Right renal pelvis (tissue), 4 donors: ENCODE measurements at regions not wholly inside any gene's neighbourhood (a gene's known extent, or its start where the extent isn't known, plus 50 kb on each side); places are given as distances from the start of the nearest gene placed in this dataset.
A peak's percentile ranks its signal among the peaks of the same experiment; 100 is the strongest.
"Not testable (repeated sequence)": the region's sequence is repeated elsewhere in the genome, so short reads cannot be mapped to it uniquely, and the experiment has no call there.

ENCODE experiments used
- DNase-seq, 4 donors: peaks; one replicate each; pipeline ENCODE4 v3.0.0-alpha.2; 2013; ENCODE audit warnings: low read depth in 4 of 4, low spot score in 3 of 4, missing footprints in 1 of 4

DNA sequence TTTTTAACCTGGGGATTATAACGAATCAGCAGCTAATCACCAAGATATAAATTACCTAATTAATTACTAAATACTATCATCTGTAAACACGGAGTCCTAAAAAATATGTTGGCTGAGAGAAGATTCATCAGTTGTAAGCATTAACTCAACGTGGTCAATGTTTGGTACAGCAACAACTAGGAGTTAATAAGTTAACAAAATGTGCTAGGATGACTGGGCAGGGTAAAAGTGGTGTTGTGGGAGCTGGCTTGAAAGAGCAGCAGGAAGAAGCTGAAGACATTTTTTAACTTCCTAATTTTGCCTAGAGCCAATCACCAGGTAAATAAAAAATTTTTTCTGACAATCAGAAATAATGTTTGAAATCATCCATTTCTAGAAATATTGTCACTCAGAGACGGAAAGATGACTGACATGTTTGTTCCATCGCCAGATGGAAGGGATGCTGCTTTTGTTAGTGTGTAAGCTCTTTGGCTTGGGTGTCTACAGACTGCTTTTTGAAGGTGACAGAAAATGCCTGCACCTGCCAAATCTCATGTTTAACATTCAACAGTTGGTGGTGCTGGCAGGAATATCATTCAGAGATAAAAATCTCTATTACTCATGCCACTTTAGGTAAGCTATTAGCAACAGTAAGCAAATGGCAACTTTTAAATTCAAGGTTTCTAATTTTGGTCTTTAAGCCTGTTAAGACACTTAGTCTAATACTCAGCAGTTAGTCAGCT, 1126.9 kb downstream of the STPG2 start:
- no peak for DNase-seq

DNA sequence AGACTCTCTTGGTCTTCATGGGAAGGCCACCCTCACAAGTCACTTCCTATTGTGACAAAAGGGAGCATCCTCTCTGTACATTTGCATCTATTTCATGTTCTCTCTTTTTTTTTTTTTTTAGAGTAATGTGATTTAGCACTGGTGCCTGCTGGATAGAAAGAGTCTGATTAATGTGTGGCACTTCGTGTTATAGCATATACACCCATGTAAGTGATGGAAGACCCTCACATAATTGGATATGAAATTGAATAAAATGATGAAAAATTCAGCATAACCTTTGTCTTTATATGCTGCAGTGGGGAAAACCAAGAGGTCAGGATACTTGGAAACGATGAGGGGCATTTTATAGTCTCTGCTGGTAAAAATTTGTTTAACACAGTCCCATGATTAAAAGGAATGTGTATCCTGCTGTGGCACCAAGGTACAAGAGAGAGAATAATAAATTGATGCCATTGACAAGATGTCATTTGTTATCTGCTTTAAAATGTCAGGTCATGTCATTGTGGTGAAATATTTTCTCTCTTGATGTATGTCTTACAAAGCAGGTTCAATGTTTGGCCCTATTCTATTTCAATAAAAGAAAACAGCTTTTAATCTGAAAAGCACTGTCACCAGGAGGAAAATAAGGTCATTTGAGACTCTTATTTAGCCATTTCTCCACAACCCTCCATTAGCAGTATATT, 1115.4 kb downstream of the STPG2 start:
- no peak for DNase-seq

DNA sequence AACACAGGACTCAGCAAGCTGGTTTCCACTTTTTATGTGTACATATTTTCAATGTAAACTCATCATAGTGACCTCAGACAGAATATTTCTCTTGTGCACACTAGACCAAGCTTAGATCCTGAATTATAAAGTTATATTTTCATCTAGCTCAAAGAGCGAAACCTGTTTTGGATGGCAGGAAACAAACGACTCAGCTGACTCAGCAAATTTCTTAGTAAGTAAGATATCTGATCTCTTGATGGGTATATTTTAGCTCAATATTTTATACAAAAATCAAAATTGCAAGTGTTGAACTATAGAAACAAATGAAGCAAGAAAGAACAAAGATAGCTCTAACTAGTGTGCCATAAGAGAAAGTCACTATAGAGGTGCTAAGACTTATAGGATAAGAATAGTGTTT, 1114.5 kb downstream of the STPG2 start:
- DNase-seq, result no peak

DNA sequence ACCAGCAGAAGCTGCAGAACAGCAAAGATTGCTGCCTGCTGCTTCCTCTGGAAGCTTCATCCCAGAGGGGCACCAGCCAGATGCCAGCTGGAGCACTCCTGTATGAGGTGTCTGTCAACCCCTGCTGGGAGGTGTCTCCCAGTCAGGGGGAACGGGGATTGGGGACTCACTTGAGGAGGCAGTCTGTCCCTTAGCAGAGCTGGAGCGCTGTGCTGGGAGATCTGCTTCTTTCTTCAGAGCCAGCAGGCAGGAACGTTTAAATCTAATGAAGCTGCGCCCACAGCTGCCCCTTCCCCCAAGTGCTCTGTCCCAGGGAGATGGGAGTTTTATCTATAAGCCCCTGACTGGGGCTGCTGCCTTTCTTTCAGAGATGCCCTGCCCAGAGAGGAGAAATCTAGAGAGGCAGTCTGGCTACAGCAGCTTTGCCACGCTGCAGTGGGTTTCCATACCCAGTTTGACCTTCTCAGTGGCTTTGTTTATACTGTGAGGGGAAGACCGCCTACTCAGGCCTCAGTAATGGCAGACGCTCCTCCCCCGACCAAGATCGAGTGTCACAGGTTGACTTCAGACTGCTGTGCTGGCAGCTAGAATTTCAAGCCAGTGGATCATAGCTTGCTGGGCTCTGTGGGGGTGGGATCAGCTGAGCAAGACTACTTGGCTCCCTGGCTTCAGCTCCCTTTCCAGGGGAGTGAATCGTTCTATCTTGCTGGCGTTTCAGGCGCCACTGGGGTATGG, 1105.7 kb downstream of the STPG2 start:
- peak in 2 of 4 donors; percentile 42 to 58 for DNase-seq

DNA sequence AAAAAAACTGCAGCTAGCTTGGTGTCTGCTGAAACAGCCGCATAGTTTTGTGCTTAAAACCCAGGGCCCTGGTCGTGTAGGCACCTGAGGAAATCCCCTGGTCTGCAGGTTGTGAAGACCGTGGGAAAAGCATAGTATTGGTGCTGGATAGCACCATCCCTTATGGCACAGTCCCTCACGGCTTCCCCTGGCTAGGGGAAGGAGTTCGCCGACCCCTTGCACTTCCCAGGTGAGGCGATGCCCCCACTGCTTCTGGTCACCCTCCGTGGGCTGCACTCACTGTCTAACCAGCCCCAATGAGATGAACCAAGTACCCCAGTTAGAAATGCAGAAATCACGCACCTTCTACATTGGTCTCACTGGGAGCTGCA, 1105.1 kb downstream of the STPG2 start:
- DNase-seq, result no peak

DNA sequence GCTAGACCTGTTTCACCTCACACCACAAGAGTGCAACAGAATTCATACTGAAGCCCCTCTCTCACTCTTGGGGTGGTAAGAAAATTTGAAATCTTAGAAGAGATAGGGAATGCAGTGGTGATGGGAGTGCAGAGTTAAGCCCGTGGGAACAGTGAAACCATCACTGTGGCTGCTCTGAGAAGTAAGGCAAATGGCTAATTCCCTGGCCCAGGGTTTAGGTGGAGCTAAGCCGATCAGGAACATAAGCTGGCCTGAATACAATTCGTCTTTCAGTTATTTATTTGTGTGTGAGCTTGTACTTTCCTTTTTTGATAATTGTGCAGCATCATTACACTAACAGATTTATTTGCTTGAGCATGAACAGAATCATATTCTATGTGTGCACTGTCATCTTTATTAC, 1070.6 kb downstream of the STPG2 start:
- DNase-seq, result no peak

DNA sequence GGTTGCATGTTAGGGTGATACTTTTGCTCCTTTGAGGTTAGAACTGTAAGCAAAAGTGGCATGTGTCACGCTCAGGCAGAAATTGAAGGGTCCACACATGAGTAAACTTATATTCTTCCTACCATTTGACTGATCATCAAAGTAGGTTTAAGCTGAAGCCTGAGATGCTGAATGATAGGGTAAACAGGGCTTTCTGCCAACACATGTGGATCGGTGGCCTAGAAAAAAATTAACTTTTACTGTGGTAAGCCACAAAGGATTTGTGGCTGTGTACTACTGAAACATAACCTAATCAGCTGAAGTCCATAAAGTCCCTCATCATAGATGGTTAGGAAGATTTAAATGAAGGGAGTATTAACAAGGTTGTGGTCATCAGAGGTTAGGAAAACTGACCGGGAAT, 1070.1 kb downstream of the STPG2 start:
- DNase-seq, result no peak

DNA sequence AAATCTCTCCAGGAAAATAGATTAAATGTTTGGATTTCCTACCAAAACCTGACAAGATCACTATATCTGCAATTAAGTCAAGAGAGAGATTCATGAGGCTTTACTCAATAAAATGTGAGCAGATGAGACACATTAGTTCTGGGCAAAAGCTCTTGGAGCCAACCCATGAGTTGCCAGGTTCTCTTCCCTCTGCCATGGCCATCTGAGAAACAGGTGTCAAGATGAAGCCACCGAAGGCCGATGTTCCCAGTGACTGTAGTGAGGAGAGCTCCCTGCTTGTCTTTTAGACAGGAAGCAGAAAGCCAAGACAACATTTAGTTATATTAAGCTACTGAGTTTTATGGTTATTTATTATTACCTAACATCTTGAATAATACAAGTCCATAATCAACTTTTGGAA, 1068.7 kb downstream of the STPG2 start:
- DNase-seq, result no peak

DNA sequence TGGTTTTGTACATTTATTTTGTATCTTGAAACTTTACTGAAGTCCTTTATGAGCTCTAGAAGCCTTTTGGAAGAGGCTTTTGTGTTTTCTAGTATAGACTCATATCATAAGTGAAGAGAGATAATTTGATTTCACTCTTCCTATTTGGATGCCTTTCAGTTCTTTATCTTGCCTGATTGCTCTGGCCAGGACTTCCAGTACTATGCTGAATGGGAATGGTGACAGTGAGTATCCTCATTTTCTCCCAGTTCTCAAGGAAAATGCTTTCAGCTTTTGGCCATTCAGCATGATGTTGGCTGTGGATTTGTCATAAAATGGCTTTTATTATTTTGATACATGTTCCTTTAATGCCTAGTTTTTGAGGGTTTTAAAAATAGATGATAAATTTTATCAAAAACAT, 1061.3 kb downstream of the STPG2 start:
- DNase-seq, result no peak

DNA sequence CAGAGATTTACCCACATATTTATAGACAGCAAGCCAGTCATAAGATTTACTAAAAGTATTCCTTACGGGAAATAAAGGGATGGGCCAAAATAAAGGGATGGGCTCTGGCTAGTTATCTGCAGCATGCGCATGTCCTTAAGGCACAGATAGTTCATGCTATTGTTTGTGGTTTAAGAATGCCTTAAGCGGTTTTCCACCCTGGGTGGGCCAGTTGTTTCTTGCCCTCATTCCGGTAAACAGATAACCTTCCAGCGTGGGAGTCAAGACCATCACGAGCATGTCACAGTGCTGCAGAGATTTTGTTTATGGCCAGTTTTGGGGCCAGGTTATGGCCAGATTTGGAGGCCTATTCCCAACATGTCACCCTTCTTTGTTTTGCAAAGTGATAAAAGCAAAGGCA, 1046.2 kb downstream of the STPG2 start:
- not testable (repeated sequence) for DNase-seq

DNA sequence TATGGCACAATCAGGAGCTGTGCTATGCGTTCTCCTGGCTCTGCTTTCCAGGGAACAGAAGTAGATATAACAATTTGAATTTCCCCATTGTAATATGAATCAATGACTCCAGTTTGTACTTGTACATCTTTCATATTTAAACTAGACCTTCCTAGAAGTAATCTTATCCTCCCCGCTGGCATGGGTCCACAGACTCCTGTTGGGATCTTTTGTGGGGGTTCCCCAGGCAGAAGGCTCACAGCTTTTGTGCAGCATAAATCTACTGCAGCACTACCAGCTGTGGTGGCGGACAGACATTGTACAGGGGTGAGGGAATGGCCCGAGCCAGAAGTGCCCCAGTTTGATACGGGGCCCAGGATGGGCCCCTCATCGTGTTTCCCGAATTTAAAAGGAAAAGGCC, 1042.1 kb downstream of the STPG2 start:
- not testable (repeated sequence) for DNase-seq

DNA sequence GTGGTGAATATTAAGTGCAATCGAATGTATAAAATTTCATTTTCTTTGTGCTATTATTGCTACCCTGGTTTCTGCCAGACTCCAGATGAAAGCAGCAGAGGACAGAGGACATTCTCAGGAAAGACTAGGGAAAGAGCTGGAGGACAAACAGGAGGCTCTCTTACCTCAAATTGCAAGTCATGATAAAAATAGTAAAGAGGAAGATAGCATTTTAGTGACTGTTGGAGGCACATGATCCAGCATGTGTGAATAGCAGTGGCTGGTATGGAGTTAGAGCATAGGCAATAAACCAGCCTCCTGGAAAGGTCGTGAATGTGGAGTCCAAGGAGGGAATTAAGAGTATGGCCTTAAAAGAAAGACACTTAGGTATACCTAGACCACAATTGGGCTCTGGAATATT, 1040.0 kb downstream of the STPG2 start:
- DNase-seq, result no peak

DNA sequence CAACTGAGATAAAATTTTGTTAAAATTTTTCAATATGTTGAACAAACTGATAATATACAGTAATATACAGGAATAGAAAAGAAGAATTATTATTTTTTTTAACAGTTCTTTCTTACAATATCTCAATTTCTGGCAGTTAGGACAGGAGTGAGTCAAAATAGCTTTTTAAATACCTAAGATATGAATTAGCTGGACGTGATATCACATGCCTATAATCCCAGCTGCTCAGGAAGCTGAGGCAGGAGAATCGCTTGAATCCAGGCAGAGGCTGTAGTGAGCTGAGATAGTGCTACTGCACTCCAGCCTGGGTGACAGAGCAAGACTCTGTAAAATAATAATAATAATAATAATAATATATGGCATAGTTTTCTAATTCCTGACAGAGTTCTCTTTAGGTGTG, 1039.3 kb downstream of the STPG2 start:
- DNase-seq, result no peak

DNA sequence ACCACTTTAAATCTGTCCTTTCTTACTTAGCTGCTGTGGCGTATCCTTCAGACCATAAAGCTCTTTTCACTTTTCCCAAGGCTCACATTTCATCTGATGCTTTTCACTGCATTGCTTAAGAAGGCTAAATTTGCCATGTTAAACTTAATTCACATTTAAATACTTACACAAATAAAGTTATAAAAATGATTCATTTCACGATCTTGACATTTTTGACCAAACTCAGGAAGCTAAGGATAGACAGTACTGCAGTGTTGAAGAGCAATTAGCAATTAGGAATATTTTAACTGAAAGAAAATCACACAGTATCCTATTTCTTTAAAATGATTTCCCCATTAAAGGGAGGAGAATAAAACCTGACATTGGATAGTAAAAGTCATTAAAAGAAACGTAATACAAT, 1038.6 kb downstream of the STPG2 start:
- peak in 3 of 4 donors; percentile 1 to 38 (median 26) for DNase-seq

DNA sequence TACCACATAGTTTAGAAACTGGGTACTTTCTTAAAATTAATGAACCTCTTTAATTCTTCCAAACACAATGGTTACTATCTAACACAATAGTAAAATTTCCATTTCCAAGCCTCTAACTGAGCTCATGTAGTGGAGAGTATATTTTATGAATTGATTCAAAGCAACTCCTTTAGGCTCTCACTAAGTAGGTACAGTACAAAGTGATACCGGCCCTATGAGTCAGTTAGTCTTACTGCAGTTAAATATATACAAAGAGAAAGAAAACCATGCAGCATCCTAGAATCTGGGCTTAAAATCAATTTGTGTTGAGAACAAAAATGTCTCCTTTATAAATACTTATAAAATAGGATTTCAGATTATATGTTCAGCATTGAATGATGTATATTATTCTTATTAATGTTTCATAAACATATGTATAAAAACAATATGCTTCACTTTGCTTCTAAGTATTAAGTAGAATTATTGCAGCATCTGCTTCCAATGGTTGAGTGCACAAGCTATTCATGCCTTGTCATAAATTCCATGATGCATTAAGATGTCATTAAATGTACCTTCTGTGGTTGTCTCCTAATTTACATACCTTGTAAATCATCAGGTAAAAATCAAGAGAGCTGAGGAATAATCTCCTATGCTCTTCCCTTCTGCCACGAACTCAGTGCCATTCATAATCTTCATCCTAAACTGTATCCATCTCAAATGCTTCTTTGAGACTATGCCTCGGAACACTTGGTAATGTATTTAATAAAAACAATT, 1037.8 kb downstream of the STPG2 start:
- DNase-seq, result no peak

DNA sequence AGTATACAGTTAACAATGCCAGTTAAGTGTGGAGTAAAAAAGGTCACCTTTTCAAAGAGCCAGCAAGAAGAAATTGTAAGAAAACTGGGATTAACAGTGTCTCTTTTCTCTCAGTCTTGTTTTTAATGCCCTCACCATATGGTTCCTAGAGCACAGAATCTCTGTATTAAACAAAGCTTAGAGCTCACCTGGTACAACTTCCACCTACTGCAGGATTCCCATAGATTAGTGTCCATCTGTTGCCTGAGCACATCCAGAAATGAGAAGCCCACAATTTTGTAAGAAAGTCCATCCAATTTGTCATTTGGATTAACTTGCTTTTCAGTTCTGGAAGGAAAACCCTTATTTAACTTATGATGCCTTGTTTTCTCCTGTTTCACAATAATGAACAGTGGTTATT, 1037.1 kb downstream of the STPG2 start:
- no peak for DNase-seq

DNA sequence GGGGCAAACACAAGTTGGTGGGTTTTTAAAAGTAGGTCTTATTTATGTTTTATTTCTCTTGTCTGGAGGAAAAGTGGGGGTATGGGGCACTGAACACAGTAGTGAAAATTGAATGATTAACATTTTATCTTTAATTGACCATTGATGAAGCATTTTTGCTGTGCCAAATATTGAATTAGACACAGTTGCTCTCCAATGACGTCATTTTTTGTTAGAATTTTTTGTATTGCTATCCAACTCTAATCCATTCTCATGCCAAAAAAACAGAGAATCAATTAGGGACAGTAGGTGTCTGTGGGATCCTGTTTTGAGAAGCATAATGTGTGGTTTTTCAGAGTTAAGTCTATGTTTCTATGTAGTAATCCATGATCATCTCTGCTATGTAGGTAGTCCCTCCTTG, 1032.8 kb downstream of the STPG2 start:
- no peak for DNase-seq

DNA sequence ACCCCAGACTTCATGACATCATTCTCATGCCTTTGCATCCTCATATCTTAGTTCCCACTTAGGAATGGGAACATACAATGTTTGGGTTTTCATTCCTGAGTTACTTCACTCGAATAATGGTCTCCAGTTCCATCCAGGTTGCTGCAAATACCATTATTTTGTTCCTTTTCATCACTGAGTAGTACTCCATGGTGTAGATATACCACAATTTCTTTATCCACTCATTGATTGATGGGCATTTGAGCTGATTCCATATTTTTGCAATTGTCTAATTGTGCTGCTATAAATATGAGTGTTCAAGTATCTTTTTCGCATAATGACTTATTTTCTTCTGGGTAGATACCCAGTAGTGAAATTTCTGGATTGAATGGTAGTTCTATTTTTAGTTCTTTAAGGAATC, 1026.8 kb downstream of the STPG2 start:
- DNase-seq, result no peak

DNA sequence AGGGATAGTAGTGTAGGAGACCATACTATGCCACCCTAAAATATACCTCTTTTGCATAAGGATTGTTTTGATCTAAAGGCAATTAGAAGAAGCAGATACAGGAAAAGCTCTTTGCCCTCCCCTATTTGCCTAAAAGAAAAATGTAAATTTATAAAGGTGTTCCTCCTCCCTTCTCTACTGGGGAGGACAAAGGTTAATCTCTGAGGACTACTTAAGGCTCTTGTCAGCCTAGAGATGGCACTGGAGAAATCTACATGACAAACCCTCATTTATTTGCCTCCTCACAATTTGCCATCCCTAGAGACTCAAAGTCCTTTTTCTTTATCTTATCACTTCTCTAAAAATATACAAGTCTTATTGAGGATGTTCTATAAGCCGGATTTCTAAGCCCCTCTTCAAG, 1021.8 kb downstream of the STPG2 start:
- no peak for DNase-seq

DNA sequence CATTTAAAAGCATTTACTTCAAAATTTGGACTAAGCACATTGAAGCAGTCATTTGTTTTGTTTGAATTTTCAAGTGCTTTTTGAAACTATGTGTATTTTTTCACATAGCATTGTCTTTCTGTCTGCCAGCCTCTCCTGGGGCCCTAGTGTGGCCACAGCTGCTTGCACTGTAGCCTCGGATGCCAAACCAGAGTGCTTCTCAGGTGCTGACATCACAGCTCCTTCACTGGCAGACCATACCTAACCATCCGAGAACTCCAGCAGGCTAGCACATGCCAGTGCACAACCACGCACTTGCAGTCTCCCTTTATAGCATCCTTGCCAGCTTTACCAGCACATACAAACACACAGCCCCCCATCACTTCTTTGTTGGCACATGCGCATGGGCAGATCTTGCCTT, 1019.7 kb downstream of the STPG2 start:
- no peak for DNase-seq

DNA sequence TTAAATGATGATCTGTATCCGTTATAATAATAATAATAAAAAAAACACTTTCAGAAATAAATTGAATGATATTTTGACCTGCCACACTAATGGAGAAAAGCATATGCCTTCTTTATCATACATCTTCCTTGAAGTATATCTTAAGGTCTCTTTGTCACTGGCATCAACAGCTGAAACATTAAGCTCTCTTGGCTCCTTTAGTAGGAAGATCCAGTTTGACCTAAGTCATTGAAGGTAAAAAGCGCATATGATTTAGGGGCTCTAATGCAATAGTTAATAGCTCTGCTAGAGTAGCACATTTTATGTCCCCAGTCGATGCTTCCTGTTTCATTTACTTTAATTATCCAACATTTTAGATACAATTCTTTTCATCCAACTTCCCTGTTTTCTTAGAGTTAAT, 1010.8 kb downstream of the STPG2 start:
- no peak for DNase-seq
